ENCODE measurements at regions not wholly inside any gene's neighbourhood (a gene's known extent, or its start where the extent isn't known, plus 50 kb on each side); places are given as distances from the start of the nearest gene placed in this dataset.

DNA sequence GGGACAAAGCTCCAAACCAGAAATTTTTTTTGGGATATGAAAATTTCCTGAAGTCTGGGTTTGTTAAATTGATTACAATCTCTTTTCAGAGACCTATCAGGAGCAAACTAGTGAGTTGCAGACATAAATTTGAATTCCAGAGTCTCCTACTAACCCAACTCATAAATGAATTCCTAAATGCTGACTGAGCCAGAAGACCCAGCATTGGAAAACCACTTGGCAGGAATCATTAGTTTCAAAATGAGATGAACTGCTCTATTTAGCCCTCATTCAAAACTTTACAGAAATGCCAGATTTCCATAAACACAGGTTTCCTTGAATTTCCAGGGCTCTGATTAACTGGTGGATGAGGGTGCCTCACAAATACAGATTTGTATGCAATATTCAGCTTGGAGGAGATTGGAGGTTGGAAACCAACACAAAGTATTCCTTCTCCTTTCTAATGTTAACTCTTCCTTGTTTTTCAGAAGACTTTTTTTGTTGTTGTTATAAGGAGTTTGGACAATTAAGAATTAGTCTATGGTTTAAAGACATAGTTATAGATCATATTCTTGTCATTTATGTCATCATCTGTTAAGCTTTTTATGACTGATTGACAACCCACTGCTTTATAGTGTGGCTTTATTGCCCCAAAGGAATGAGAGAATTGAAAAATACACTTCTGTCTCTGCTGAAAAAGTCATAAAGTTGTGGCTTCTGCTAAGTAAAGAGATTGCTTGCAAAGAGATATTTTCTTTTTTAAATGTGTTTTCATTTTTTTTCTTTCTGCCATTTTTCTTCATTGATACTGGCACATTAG lies 222.8 kb downstream of the HLX start:
- TF ChIP-seq, protein P1, sequence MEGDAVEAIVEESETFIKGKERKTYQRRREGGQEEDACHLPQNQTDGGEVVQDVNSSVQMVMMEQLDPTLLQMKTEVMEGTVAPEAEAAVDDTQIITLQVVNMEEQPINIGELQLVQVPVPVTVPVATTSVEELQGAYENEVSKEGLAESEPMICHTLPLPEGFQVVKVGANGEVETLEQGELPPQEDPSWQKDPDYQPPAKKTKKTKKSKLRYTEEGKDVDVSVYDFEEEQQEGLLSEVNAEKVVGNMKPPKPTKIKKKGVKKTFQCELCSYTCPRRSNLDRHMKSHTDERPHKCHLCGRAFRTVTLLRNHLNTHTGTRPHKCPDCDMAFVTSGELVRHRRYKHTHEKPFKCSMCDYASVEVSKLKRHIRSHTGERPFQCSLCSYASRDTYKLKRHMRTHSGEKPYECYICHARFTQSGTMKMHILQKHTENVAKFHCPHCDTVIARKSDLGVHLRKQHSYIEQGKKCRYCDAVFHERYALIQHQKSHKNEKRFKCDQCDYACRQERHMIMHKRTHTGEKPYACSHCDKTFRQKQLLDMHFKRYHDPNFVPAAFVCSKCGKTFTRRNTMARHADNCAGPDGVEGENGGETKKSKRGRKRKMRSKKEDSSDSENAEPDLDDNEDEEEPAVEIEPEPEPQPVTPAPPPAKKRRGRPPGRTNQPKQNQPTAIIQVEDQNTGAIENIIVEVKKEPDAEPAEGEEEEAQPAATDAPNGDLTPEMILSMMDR (IDR thresholded peaks at IDR 0.05; ENCODE audit: insufficient read depth, low read depth, low read length) = no peak
- no peaks in the 10 kb centered on the region for H3K36me3 ChIP-seq (ENCODE audit: control insufficient read depth, insufficient read depth, low read length)
- CTCF ChIA-PET = interaction anchor here (0.7 to 1.7 kb wide), 3 partner anchors 9 to 840 kb away, joined by 3 to 5 read pairs (median 4); no protein-coding TSS in a partner anchor
- no peaks in the 10 kb centered on the region for H3K27me3 ChIP-seq (ENCODE audit: control insufficient read depth, insufficient read depth, low read length)
- peak; percentile 66 for DNase-seq (ENCODE audit: low read depth)
- no peak overlapping the region for H3K4me3 ChIP-seq (ENCODE audit: low read depth, low read length)
- POLR2A ChIA-PET = no interaction called here

DNA sequence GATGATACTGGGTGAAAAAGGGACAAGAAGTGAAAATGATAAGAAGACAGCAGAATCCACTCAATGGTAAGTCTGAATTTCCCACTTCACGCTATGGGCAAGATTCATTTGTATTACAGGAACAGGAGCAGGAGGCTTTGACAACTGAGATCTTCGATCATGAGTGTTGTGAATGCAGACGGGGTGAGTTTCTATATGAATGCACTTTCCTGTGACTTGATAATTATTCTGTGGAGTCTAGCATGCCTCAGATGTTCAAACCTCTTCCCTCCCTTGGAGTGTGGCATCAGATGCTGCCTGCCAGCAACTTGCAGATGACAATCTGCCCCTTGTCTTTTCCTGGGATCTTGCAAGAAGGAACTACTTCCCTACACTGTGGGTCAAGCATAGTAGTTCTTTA lies 225.4 kb downstream of the HLX start:
- DNase-seq (ENCODE audit: low read depth) = no peak
- TF ChIP-seq, protein P1 (IDR thresholded peaks at IDR 0.05; ENCODE audit: insufficient read depth, low read depth, low read length) = no peak
- Histone ChIP-seq H3K36me3 (ENCODE audit: control insufficient read depth, insufficient read depth, low read length) (no peaks in the 10 kb centered on the region), H3K27me3 (ENCODE audit: control insufficient read depth, insufficient read depth, low read length) (no peaks in the 10 kb centered on the region), H3K4me3 (ENCODE audit: low read depth, low read length) (no peak overlapping the region)
- ChIA-PET POLR2A (no interaction called here), CTCF (no interaction called here)

DNA sequence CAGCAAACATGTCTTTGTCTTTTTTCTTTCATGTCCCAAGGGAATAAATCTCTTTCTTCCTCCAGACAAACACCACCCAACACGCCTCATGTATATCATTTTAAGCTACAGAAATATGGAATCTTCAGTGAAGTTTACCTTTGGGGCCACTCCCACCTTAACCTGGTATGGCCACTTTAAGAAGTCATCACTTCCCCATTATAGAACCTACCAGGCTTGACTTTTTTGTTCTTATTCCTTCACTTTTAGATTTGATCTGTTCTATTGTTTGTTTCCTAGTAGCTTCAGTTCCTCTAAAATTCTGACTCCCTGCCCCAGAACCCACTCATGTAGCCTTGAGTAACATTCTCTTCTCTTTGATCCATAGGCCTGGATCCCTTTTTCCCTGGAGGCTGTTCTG lies 226.3 kb downstream of the HLX start:
- DNase-seq (ENCODE audit: low read depth) = no peak
- ChIA-PET POLR2A (no interaction called here), CTCF (interaction anchor here (0.7 kb wide), 1 partner anchor 197 kb away, joined by 3 read pairs; no protein-coding TSS in a partner anchor)
- no peak overlapping the region for H3K4me3 ChIP-seq (ENCODE audit: low read depth, low read length)
- no peaks in the 10 kb centered on the region for H3K36me3 ChIP-seq (ENCODE audit: control insufficient read depth, insufficient read depth, low read length)
- H3K27me3 ChIP-seq (ENCODE audit: control insufficient read depth, insufficient read depth, low read length) = no peaks in the 10 kb centered on the region
- TF ChIP-seq, protein P1 (IDR thresholded peaks at IDR 0.05; ENCODE audit: insufficient read depth, low read depth, low read length) = no peak

DNA sequence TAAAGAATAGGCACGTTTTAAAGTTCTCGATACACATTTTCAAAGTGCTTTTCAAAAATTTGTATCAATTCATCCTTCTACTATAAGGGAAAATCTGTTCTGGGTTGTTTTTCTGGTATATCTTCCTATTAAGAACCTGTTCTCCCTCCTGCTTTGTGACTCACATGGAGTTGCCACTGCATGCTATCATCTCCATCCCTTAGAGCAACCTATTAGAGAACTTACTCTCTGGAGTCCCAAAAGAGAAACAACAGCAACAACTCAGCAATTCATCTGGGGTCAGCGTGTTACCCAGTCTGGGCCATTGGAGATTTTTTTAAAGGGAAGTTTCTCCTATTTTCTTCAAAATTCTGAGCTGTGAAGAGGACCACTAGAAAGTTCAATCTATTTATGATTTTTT lies 227.4 kb downstream of the HLX start:
- Histone ChIP-seq H3K36me3 (ENCODE audit: control insufficient read depth, insufficient read depth, low read length) (no peaks in the 10 kb centered on the region), H3K4me3 (ENCODE audit: low read depth, low read length) (no peak overlapping the region), H3K27me3 (ENCODE audit: control insufficient read depth, insufficient read depth, low read length) (no peaks in the 10 kb centered on the region)
- CTCF ChIA-PET = no interaction called here
- POLR2A ChIA-PET = no interaction called here
- no peak for DNase-seq (ENCODE audit: low read depth)
- TF ChIP-seq, protein P1 (IDR thresholded peaks at IDR 0.05; ENCODE audit: insufficient read depth, low read depth, low read length) = no peak

DNA sequence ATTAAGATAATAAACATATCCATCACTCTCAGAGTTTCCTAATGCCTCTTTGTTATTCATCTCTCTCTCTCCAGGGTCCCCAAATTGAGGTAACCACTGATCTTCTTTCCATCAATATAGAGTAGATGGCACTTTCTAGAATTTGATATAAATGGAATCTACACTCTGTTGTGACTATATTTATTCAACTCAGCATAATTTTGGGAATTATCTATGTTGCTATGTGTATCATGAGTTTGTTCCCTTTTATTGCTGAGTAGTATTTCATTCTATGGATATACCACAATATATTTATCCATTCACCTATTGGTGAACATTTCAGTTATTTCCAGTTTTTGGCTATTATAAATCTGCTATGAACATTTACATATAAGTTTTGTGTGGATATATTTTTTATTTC lies 230.7 kb downstream of the HLX start:
- no peak overlapping the region for H3K4me3 ChIP-seq (ENCODE audit: low read depth, low read length)
- POLR2A ChIA-PET = no interaction called here
- CTCF ChIA-PET = interaction anchor here (0.6 kb wide), 1 partner anchor 204 kb away, joined by 3 read pairs; no protein-coding TSS in a partner anchor
- TF ChIP-seq, protein P1 (IDR thresholded peaks at IDR 0.05; ENCODE audit: insufficient read depth, low read depth, low read length) = no peak
- H3K36me3 ChIP-seq (ENCODE audit: control insufficient read depth, insufficient read depth, low read length) = no peaks in the 10 kb centered on the region
- DNase-seq (ENCODE audit: low read depth) = no peak
- no peaks in the 10 kb centered on the region for H3K27me3 ChIP-seq (ENCODE audit: control insufficient read depth, insufficient read depth, low read length)

Data from BJ (cell line).